NB4 (cell line): ENCODE measurements at regions not wholly inside any gene's neighbourhood (a gene's known extent, or its start where the extent isn't known, plus 50 kb on each side); places are given as distances from the start of the nearest gene placed in this dataset.

Experiments used
- DNase-seq: peaks from one replicate; pipeline ENCODE4 v3.0.0; 2010; ENCODE audit warnings: low read depth
- H3K4me3 ChIP-seq: one replicate; pipeline ENCODE4 v1.5.1; 2011; ENCODE audit warnings: mild to moderate bottlenecking, low read depth, low read length, moderate library complexity
- MYC ChIP-seq: IDR thresholded peaks from 2 replicates; pipeline ENCODE4 v1.6.1; 2011; ENCODE audit warnings: low read depth, low read length
- POLR2A ChIP-seq: IDR thresholded peaks from 2 replicates; pipeline ENCODE4 v1.6.1; 2011; ENCODE audit warnings: mild to moderate bottlenecking; ENCODE audit not compliant: insufficient read length; ENCODE audit errors: extremely low read depth
- TF ChIP-seq, protein P1 (sequence below): IDR thresholded peaks from one replicate; pipeline ENCODE4 v1.5.1; 2012; ENCODE audit warnings: low read depth, low read length
- TF ChIP-seq, protein P2 (sequence below): IDR thresholded peaks from 2 replicates; pipeline ENCODE4 v1.6.1; 2011; ENCODE audit warnings: low read depth, low read length

DNA sequence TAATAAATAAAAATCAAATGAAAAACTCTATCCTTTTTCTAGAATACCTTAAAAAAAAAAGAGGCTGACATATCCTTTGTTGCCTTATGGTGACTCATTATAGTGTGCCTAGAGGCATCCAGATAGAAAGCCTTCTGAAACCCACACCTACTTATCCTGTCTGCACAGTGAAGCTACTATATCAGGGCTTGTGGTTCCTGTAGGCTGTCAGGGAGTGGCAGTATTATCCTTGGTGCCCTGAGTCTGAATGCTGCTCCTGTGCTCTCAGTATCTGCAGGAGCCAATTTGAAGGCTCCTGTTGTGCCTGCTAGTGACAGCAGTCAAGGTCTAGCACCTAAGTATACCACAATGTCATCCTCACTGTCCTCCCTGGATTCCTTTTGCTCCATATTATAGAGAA is 168.4 kb upstream of the AVPR1A start:
- H3K4me3 ChIP-seq = no peak overlapping the region
- TF ChIP-seq, protein P1, sequence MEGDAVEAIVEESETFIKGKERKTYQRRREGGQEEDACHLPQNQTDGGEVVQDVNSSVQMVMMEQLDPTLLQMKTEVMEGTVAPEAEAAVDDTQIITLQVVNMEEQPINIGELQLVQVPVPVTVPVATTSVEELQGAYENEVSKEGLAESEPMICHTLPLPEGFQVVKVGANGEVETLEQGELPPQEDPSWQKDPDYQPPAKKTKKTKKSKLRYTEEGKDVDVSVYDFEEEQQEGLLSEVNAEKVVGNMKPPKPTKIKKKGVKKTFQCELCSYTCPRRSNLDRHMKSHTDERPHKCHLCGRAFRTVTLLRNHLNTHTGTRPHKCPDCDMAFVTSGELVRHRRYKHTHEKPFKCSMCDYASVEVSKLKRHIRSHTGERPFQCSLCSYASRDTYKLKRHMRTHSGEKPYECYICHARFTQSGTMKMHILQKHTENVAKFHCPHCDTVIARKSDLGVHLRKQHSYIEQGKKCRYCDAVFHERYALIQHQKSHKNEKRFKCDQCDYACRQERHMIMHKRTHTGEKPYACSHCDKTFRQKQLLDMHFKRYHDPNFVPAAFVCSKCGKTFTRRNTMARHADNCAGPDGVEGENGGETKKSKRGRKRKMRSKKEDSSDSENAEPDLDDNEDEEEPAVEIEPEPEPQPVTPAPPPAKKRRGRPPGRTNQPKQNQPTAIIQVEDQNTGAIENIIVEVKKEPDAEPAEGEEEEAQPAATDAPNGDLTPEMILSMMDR = peak; percentile 7
- TF ChIP-seq, protein P2, sequence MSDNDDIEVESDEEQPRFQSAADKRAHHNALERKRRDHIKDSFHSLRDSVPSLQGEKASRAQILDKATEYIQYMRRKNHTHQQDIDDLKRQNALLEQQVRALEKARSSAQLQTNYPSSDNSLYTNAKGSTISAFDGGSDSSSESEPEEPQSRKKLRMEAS = no peak
- peak; percentile 31 for DNase-seq

DNA sequence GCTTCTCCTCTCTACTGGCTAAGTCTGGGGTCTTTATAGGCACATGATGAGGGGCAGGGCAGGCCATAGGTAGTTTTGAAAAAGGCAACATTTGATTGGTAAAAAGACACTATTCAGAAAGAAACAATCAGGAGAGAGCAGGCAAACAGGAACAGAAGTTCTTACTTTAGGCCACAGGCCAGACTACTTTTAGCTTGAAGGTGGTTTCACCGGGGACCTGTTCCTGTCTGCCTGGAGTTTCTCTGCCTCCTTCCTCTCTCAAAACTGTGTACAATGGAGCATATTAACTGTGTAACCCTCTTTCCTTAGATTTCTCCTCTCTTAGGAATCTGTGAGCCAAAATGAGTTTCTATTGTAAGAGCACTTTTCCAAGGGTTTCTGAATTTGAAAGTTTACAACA is 167.9 kb upstream of the AVPR1A start:
- no peak for DNase-seq
- H3K4me3 ChIP-seq = no peak overlapping the region
- TF ChIP-seq MYC = no peak
- TF ChIP-seq, protein P1 = no peak
- no peak for TF ChIP-seq POLR2A
- TF ChIP-seq, protein P2 = no peak

DNA sequence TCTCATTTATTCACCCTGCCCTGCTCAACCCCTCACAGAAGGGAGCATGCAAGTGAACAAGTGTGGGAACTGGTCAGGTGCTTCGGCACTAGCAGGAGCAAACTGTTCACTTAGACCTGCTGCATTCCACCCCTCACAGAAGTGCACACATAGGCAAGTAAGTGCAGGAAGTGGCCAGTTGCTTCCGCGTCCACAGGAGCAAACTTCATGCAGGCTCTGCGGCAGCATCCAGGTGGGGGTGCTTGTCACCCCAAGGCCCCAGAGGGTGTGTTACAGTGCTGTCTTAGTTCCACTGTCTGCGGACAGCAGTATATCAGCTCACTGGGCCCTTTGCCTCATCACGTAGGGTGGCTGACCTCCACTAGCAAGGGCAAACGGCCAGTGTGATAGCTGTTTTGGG is 167.3 kb upstream of the AVPR1A start:
- TF ChIP-seq MYC (no peak), POLR2A (no peak)
- TF ChIP-seq, protein P1 = no peak
- TF ChIP-seq, protein P2 = no peak

DNA sequence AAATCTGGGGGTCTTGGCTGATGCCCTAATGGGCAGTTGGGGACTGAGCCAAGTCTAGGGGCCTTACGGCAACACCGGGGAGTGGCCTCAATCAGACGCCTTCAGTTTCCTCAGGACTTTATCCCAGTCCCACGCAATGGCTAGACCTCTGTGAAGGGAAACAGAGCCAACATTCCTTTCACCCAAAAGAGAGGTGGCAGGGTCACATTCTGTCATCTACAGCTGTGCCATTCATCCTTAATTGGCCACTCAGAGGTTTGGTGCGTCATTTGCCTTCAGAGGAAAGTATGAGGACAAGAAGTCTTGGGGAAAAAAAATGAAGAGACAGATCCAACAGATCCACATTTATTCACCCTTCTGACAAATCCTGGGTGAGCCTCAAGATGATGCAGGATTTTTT is 166.9 kb upstream of the AVPR1A start:
- TF ChIP-seq POLR2A (no peak), MYC (no peak)
- TF ChIP-seq, protein P2 = no peak
- TF ChIP-seq, protein P1 = no peak

More for the DNA sequence above, 167.3 kb upstream of the AVPR1A start:
- no peak for DNase-seq
- H3K4me3 ChIP-seq = no peak overlapping the region

DNA sequence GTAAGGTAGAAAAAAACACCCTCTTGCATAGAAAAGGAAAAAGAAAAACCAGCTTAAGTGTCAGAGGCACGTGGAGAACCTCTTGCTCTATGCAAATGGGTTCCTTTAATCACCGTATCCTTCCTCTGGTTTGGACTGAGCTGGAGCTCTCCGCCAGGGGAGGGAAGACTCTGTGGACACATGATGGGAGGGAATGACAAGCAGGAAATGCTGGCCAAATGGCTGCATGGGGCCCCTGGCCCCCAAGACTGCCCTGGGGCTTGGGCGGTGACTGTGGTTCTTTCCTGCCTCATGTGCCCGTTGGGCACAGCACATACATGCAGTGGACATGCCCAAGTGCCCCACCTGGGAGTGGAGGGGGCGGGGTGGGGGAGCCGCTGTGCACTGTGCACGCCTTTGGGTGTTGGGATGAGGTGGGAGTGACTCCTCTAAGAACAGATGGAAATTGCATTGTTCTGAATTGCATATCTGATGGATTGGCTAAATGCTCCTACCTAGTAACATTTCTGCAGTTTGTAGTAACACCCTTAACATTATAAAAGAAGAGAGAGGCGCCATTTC is 166.4 kb upstream of the AVPR1A start:
- TF ChIP-seq, protein P1 = no peak
- TF ChIP-seq POLR2A (no peak), MYC (no peak)
- TF ChIP-seq, protein P2 = no peak
- no peak for DNase-seq
- H3K4me3 ChIP-seq = no peak overlapping the region

More for the DNA sequence above, 166.9 kb upstream of the AVPR1A start:
- no peak overlapping the region for H3K4me3 ChIP-seq
- DNase-seq = no peak

DNA sequence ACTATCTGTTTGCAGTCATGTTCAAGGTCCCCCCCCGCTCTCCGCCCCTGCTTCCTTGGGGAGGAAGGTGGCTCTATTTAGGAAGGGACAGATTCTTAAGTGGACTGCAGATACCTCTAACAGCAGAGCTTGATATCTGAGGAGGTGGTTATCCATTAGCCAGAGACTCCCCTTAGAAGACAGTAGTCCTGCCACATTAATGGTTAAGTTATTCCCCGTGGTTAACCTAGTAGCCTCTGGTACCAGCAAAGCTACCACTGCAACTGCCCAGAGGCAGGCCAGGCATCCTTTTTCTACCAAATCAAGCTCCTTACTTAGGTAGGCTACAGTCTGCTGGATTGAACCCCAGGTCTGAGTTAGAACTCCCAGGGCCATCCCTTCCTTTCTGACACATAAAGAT is 162.1 kb upstream of the AVPR1A start:
- no peak overlapping the region for H3K4me3 ChIP-seq
- no peak for DNase-seq
- TF ChIP-seq, protein P1 = no peak
- TF ChIP-seq, protein P2 = no peak
